GM13976 (cell line): ENCODE measurements at regions not wholly inside any gene's neighbourhood (a gene's known extent, or its start where the extent isn't known, plus 50 kb on each side); places are given as distances from the start of the nearest gene placed in this dataset.

Experiments used
- DNase-seq: peaks from one replicate; pipeline ENCODE4 v3.0.0; 2012; ENCODE audit warnings: low spot score
- CTCF ChIP-seq: IDR thresholded peaks from 2 replicates; pipeline ENCODE4 v1.5.1; 2012; ENCODE audit warnings: borderline replicate concordance, mild to moderate bottlenecking; ENCODE audit not compliant: insufficient read depth; ENCODE audit errors: extremely low read depth, missing control alignments, control extremely low read depth
- in situ Hi-C: fragments of 300-500 bp; cut with MboI; formaldehyde crosslinking; loops from one replicate; pipeline ENCODE4 v1.12.0; 2022; ENCODE audit warnings: low sequenced_read_pairs, mixed read lengths, inconsistent platforms; ENCODE audit not compliant: unreplicated experiment

- no peak for DNase-seq
- in situ Hi-C loops: no loop called here
- TF ChIP-seq CTCF: no peak
These were observed 1048.4 kb downstream of the MAT2B start for GRCh38 chr5:164553851-164554250.

- TF ChIP-seq CTCF: no peak
- DNase-seq: no peak
- in situ Hi-C loops: no loop called here
These were observed 1050.4 kb downstream of the MAT2B start for GRCh38 chr5:164555809-164556208.

GRCh38 chr5:164560216-164560615 is 1054.8 kb downstream of the MAT2B start:
- in situ Hi-C loops: no loop called here
- no peak for DNase-seq

GRCh38 chr5:164561933-164562872 is 1056.8 kb downstream of the MAT2B start:
- no peak for TF ChIP-seq CTCF
- DNase-seq: no peak
- in situ Hi-C loops: no loop called here

More at GRCh38 chr5:164560216-164560615, 1054.8 kb downstream of the MAT2B start:
- TF ChIP-seq CTCF: no peak

GRCh38 chr5:164563370-164563769 is 1058.0 kb downstream of the MAT2B start:
- in situ Hi-C loops: no loop called here
- no peak for DNase-seq
- no peak for TF ChIP-seq CTCF

- TF ChIP-seq CTCF: no peak
- no peak for DNase-seq
- in situ Hi-C loops: no loop called here
These were observed 1068.0 kb downstream of the MAT2B start for GRCh38 chr5:164573397-164573796.
